ENCODE measurements at regions not wholly inside any gene's neighbourhood (a gene's known extent, or its start where the extent isn't known, plus 50 kb on each side); places are given as distances from the start of the nearest gene placed in this dataset.

DNA sequence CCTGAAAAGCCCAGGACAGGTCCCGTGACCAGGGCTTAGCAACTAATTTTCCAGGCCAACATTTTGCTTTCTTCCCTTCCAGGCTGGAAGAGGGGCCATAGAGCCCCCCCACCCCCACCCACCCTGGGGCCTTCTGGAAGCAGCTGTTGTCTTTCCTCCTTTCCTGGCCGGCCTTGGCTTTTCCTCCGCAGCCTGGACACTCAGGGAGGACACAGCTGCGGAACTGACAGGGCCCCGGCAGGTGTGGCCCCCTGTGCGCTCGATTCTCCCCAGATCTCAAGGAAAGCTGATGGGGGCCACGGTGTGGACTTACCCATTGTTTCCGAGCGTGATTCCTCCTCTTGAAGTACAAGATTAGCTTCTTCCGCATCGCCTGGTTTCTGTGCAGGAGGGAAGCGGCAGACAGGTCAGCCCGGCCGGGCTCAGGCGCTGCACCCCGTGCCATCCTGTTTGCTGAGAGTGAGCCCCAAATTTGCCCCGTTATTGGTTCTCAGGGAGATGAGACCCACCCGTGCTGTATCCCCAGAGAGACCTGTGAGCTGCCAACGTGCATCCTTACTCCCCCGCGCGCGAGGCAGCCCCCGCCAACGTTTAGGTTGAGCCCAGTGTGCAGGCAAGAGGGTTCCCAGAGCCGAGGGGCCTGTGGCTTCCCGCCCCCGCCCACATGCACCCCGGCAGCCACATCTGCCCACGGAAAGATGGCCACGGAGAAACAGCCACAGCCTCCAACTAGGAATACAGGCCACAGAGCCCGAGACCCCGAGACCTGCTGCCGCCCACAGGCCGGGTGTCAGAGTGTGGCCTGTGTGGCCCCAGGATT, 129.6 kb downstream of the NCOR2 start:
- H3K4me1 ChIP-seq (ENCODE audit: control insufficient read depth, insufficient read depth, low read length), result peaks cover 60% of the 10 kb centered on the region
- H3K27me3 ChIP-seq (ENCODE audit: control insufficient read depth, insufficient read depth, low read length), result no peaks in the 10 kb centered on the region
- H3K9me3 ChIP-seq (replicated peaks; ENCODE audit: control insufficient read depth, low read depth, low read length), result no peaks in the 10 kb centered on the region
- WGBS (ENCODE audit: insufficient coverage), result 38% methylated on average over 24 of the region's 36 CpGs
- no peak overlapping the region for H3K4me3 ChIP-seq (ENCODE audit: low read length)
- DNase-seq, result peak; percentile 94
- peaks cover 57% of the 10 kb centered on the region for H3K36me3 ChIP-seq (ENCODE audit: control insufficient read depth, insufficient read depth, low read length)
- peak overlapping the region; percentile 76 for H3K27ac ChIP-seq (ENCODE audit: low read length)

DNA sequence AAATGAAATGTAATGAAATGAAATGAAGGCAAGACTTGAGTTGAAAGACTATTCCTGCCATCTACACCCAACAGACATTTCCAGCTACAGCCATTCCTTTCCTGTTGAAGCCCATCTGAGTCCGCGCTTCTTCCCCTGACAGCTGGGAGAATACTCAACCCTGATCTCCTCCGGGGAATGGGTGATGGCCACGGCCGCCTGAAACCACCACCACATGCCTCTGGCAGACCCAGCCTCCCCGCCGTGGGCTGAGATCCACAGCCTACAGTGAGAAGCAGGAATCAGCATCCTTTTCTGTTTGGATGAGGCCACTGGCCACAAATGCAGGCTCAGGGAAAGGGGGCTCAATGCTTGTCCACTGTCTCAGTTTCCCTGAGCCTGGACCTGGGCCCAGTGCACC, 130.3 kb downstream of the NCOR2 start:
- peak overlapping the region; percentile 76 for H3K27ac ChIP-seq (ENCODE audit: low read length)
- no peaks in the 10 kb centered on the region for H3K27me3 ChIP-seq (ENCODE audit: control insufficient read depth, insufficient read depth, low read length)
- DNase-seq, result no peak
- WGBS (ENCODE audit: insufficient coverage), result 34% methylated on average over 5 of the region's 7 CpGs
- H3K4me3 ChIP-seq (ENCODE audit: low read length), result no peak overlapping the region
- H3K4me1 ChIP-seq (ENCODE audit: control insufficient read depth, insufficient read depth, low read length), result peaks cover 63% of the 10 kb centered on the region
- no peaks in the 10 kb centered on the region for H3K9me3 ChIP-seq (replicated peaks; ENCODE audit: control insufficient read depth, low read depth, low read length)
- peaks cover 56% of the 10 kb centered on the region for H3K36me3 ChIP-seq (ENCODE audit: control insufficient read depth, insufficient read depth, low read length)

DNA sequence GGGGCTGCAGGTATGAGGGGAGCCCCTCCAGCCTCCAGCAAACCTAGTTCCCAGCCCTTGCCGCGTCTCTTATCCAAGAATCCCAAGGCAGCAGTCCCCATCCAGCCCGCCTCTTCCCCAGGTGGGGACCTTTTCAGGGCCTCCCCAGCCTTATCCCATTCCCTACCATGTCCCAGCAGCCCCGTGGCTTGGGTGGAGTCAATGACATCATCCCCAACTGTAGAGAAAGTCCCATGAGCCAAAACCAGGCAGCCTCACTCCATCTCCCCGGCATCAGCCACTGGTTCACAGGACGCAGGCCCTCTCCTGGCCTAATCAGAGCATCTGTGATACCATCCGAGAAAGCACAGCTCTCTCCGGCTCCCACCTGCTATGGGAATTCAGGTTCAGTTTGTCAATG, 131.0 kb downstream of the NCOR2 start:
- no peak overlapping the region for H3K27ac ChIP-seq (ENCODE audit: low read length)
- DNase-seq, result peak; percentile 63
- peaks cover 56% of the 10 kb centered on the region for H3K4me1 ChIP-seq (ENCODE audit: control insufficient read depth, insufficient read depth, low read length)
- H3K36me3 ChIP-seq (ENCODE audit: control insufficient read depth, insufficient read depth, low read length), result peaks cover 54% of the 10 kb centered on the region
- no peaks in the 10 kb centered on the region for H3K27me3 ChIP-seq (ENCODE audit: control insufficient read depth, insufficient read depth, low read length)
- no peaks in the 10 kb centered on the region for H3K9me3 ChIP-seq (replicated peaks; ENCODE audit: control insufficient read depth, low read depth, low read length)
- H3K4me3 ChIP-seq (ENCODE audit: low read length), result no peak overlapping the region
- WGBS (ENCODE audit: insufficient coverage), result 57% methylated on average over 5 of the region's 8 CpGs

DNA sequence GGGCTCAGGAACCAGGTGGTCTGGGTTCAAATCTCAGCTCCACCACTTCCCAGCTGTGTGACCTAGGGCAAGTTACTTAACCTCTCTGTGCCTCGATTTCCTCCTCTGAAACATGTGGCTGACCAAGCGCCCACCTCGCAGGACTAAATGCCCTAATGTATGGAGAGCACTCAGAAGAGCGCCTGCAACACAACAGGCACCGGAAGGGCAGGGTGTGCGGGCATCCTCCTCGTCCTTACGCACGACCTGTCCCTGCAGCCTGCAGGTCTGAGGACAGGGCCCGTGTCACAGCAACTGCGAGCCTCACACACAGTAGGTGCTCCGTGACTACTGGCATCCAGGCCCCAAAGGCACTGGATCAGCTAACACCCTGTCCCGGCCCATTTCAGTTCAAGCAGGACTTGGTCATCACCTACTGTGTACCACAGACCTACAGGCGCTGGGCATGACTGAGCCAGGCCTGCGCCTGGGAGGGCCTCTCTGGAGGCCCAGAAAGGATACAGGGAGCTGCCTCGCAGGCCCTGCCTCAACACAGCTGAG, 131.5 kb downstream of the NCOR2 start:
- no peaks in the 10 kb centered on the region for H3K9me3 ChIP-seq (replicated peaks; ENCODE audit: control insufficient read depth, low read depth, low read length)
- H3K4me1 ChIP-seq (ENCODE audit: control insufficient read depth, insufficient read depth, low read length), result peaks cover 52% of the 10 kb centered on the region
- 93% methylated on average over 13 of the region's 16 CpGs for WGBS (ENCODE audit: insufficient coverage)
- H3K4me3 ChIP-seq (ENCODE audit: low read length), result no peak overlapping the region
- H3K27ac ChIP-seq (ENCODE audit: low read length), result no peak overlapping the region
- DNase-seq, result no peak
- no peaks in the 10 kb centered on the region for H3K27me3 ChIP-seq (ENCODE audit: control insufficient read depth, insufficient read depth, low read length)
- H3K36me3 ChIP-seq (ENCODE audit: control insufficient read depth, insufficient read depth, low read length), result peaks cover 52% of the 10 kb centered on the region

DNA sequence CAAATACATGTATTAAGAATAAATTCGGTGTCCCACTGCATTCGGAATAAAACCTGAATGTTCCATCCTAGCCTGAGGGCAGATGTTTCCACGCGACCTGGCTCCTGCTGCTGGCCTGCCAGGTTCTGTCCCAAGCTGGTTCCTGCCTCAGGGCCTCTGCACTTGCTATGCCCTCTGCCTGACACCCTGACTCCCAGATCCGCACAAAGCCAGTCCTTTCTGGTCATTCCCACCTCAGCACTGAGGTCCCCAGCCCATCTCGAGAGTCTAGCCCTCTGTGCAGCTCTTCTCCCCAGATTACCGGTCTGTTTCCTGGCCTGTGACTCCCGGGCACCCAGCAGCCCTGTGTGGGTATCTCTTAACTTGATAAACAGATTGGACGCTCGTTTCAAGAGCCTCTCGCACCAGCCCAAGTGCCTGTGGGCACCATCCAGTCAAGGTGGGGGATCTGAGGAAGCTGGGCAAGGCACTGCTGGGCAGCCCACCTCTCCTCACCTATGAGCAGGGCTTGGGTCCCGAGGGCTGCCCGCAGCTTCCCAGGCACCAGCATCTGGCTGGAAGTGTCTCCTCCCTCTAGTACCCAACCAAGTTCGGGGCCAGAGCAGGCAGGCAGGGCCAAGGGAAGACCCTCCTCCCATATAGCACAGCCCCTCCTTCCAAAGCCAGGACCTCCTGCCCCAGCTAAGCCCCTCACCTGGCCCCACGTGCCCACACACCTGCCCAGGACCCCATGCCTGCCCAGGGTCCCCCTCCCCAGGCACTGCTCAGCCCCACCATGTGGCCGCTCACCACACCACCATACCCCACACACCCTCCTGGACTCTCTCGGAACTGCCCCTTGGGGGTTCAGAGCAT, 132.2 kb downstream of the NCOR2 start:
- no peak for DNase-seq
- Histone ChIP-seq H3K4me3 (ENCODE audit: low read length) (no peak overlapping the region), H3K27me3 (ENCODE audit: control insufficient read depth, insufficient read depth, low read length) (no peaks in the 10 kb centered on the region), H3K36me3 (ENCODE audit: control insufficient read depth, insufficient read depth, low read length) (peaks cover 53% of the 10 kb centered on the region), H3K9me3 (replicated peaks; ENCODE audit: control insufficient read depth, low read depth, low read length) (no peaks in the 10 kb centered on the region), H3K4me1 (ENCODE audit: control insufficient read depth, insufficient read depth, low read length) (peaks cover 49% of the 10 kb centered on the region), H3K27ac (ENCODE audit: low read length) (no peak overlapping the region)
- 68% methylated on average over 14 of the region's 17 CpGs for WGBS (ENCODE audit: insufficient coverage)

DNA sequence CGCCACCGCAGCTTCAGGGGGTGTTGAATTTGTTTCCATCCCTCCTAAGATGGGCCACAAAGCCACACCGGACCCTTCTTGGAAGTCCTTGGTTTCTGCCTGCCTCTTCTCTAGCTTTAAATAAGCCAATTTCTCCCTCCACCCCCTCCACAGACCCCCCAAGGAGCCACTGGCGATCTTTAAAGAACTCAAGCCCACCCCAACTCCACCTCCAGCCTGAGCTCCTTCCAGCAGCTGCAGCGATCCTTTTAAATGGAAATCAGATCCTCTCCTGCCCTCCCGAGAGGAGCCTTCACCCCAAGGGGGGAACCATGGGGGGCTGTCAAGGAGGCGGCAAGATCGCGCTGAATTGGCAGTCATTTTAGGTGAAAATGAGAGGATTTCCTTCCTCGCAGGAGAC, 133.1 kb downstream of the NCOR2 start:
- Histone ChIP-seq H3K9me3 (replicated peaks; ENCODE audit: control insufficient read depth, low read depth, low read length) (no peaks in the 10 kb centered on the region), H3K4me1 (ENCODE audit: control insufficient read depth, insufficient read depth, low read length) (peaks cover 49% of the 10 kb centered on the region), H3K27me3 (ENCODE audit: control insufficient read depth, insufficient read depth, low read length) (no peaks in the 10 kb centered on the region), H3K27ac (ENCODE audit: low read length) (no peak overlapping the region), H3K4me3 (ENCODE audit: low read length) (no peak overlapping the region), H3K36me3 (ENCODE audit: control insufficient read depth, insufficient read depth, low read length) (peaks cover 60% of the 10 kb centered on the region)
- DNase-seq, result no peak
- WGBS (ENCODE audit: insufficient coverage), result 70% methylated on average over 3 of the region's 10 CpGs

DNA sequence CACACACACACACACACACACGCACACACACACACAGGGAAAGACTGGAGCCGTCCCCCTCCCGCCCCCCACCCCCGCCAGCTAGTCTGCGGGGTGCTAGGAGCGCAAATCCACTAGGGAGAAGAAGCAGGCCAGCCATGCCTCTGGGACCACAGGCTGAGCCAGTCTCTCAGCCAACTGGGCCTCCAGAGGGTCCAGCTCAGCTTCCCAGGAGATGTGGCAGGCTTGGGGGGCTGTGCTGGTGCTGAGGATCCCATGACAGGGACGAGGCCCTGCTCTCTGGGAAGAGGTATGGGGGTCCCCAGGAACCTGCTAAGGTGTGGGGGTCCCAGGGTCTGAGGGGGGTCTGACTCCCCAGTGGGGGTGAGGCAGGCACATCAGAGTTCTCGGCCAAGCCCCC, 133.5 kb downstream of the NCOR2 start:
- H3K4me3 ChIP-seq (ENCODE audit: low read length), result no peak overlapping the region
- no peak overlapping the region for H3K27ac ChIP-seq (ENCODE audit: low read length)
- H3K9me3 ChIP-seq (replicated peaks; ENCODE audit: control insufficient read depth, low read depth, low read length), result no peaks in the 10 kb centered on the region
- WGBS (ENCODE audit: insufficient coverage), result 50% methylated on average over 2 of the region's 8 CpGs
- no peaks in the 10 kb centered on the region for H3K27me3 ChIP-seq (ENCODE audit: control insufficient read depth, insufficient read depth, low read length)
- H3K36me3 ChIP-seq (ENCODE audit: control insufficient read depth, insufficient read depth, low read length), result peaks cover 64% of the 10 kb centered on the region
- H3K4me1 ChIP-seq (ENCODE audit: control insufficient read depth, insufficient read depth, low read length), result peaks cover 52% of the 10 kb centered on the region
- no peak for DNase-seq

DNA sequence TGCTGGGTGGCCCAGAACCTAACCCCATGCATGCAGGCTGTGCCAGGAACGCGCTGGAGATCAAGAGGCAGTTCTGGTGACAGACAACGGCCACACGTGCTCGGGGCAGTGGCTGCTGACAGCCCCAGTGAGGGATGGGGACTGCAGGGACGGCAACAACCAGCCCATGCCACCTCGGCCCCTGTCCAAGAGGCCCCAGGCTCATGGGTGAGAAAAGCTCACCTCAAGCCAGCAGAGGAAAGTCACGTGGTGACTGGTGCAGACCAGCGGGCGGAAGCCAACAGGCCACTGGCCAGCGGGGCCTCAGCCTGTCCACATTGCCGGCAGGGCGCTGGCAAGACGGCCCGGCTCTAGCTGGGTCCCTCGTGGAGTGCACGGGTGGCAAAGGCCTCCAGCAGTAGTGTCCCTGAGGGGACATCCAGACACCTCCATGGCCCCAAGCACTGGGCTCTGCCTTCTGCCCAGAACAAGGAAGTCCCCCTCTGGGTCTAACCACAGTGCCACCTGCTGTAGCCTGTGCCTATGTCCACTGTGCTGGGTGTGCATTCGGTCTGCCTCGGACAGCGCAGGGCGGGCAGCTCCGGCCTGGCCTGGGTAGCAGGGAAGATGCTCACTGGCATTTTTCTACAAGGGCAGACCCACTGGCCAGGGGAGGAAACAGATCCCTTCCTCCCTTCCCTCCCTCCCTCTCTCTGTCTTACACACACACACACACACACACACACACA, 134.1 kb downstream of the NCOR2 start:
- peaks cover 53% of the 10 kb centered on the region for H3K4me1 ChIP-seq (ENCODE audit: control insufficient read depth, insufficient read depth, low read length)
- WGBS (ENCODE audit: insufficient coverage), result 69% methylated on average over 17 of the region's 22 CpGs
- no peak overlapping the region for H3K4me3 ChIP-seq (ENCODE audit: low read length)
- H3K9me3 ChIP-seq (replicated peaks; ENCODE audit: control insufficient read depth, low read depth, low read length), result no peaks in the 10 kb centered on the region
- DNase-seq, result no peak
- no peaks in the 10 kb centered on the region for H3K27me3 ChIP-seq (ENCODE audit: control insufficient read depth, insufficient read depth, low read length)
- H3K36me3 ChIP-seq (ENCODE audit: control insufficient read depth, insufficient read depth, low read length), result peaks cover 67% of the 10 kb centered on the region
- H3K27ac ChIP-seq (ENCODE audit: low read length), result no peak overlapping the region

DNA sequence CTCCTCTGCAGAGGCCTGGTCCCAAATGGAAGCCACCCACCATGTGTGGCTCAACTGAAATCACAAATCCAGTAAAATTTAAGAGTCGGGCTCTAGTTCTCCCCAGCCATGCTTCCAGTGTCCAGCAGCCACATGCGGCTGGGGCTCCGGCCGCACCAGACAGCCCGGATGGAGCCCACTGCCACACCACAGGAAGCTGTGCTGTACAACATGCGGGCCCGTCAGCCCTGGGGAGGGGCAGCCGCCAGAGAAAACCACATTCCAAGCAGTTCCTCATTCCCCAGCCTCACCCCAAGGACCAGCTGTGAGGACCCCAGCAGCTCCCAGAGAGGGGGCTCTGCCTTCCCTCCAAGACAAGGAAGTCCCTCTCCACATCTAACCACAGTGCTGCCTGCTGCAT, 135.0 kb downstream of the NCOR2 start:
- WGBS (ENCODE audit: insufficient coverage), result 73% methylated on average over 7 of the region's 8 CpGs
- no peak overlapping the region for H3K4me3 ChIP-seq (ENCODE audit: low read length)
- no peak overlapping the region for H3K27ac ChIP-seq (ENCODE audit: low read length)
- H3K9me3 ChIP-seq (replicated peaks; ENCODE audit: control insufficient read depth, low read depth, low read length), result no peaks in the 10 kb centered on the region
- no peaks in the 10 kb centered on the region for H3K27me3 ChIP-seq (ENCODE audit: control insufficient read depth, insufficient read depth, low read length)
- DNase-seq, result no peak
- H3K36me3 ChIP-seq (ENCODE audit: control insufficient read depth, insufficient read depth, low read length), result peaks cover 73% of the 10 kb centered on the region
- H3K4me1 ChIP-seq (ENCODE audit: control insufficient read depth, insufficient read depth, low read length), result peaks cover 53% of the 10 kb centered on the region

DNA sequence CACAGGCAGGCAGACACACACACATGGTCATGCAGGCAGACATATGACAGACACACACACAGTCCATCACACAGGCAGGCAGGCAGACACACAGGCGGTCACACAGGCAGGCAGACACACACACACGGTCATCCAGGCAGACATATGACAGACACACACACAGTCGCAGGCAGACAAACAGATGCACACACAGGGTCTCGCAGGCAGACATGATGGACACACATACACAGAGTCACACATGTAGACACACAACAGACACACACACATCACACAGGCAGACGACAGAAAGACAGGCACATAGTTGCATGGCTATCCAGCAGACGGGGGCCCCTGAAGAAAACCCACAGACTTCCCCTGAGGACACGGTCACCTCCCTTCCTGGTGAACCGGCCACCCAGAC, 135.4 kb downstream of the NCOR2 start:
- H3K27me3 ChIP-seq (ENCODE audit: control insufficient read depth, insufficient read depth, low read length), result no peaks in the 10 kb centered on the region
- WGBS (ENCODE audit: insufficient coverage), result 78% methylated on average over 7 of the region's 8 CpGs
- no peak overlapping the region for H3K4me3 ChIP-seq (ENCODE audit: low read length)
- no peak for DNase-seq
- peaks cover 53% of the 10 kb centered on the region for H3K4me1 ChIP-seq (ENCODE audit: control insufficient read depth, insufficient read depth, low read length)
- no peak overlapping the region for H3K27ac ChIP-seq (ENCODE audit: low read length)
- H3K36me3 ChIP-seq (ENCODE audit: control insufficient read depth, insufficient read depth, low read length), result peaks cover 73% of the 10 kb centered on the region
- no peaks in the 10 kb centered on the region for H3K9me3 ChIP-seq (replicated peaks; ENCODE audit: control insufficient read depth, low read depth, low read length)
